NB4 (cell line): ENCODE measurements at regions not wholly inside any gene's neighbourhood (a gene's known extent, or its start where the extent isn't known, plus 50 kb on each side); places are given as distances from the start of the nearest gene placed in this dataset.

ENCODE experiments used
- CTCF ChIP-seq: IDR thresholded peaks from one replicate; pipeline ENCODE4 v1.5.1; 2012; ENCODE audit warnings: low read depth, low read length
- MYC ChIP-seq: IDR thresholded peaks from 2 replicates; pipeline ENCODE4 v1.6.1; 2011; ENCODE audit warnings: low read depth, low read length
- POLR2A ChIP-seq: IDR thresholded peaks from 2 replicates; pipeline ENCODE4 v1.6.1; 2011; ENCODE audit warnings: mild to moderate bottlenecking; ENCODE audit not compliant: insufficient read length; ENCODE audit errors: extremely low read depth

GRCh38 chr10:124172181-124172916, 79.0 kb upstream of the CHST15 start:
- TF ChIP-seq CTCF (no peak), POLR2A (no peak), MYC (no peak)
